SKM-1 (cell line): ENCODE measurements at regions not wholly inside any gene's neighbourhood (a gene's known extent, or its start where the extent isn't known, plus 50 kb on each side); places are given as distances from the start of the nearest gene placed in this dataset.

Source experiments
- DNase-seq: peaks from one replicate; lab custom pipeline; 2025; ENCODE audit not compliant: unreplicated experiment; lab: John Stamatoyannopoulos, UW

GRCh38 chr5:61596265-61596664 lies 264.2 kb downstream of the ZSWIM6 start:
- DNase-seq, result no peak

- DNase-seq, result no peak
These were observed 265.6 kb downstream of the ZSWIM6 start for GRCh38 chr5:61597684-61598083.

- DNase-seq, result no peak
These were observed 266.1 kb downstream of the ZSWIM6 start for GRCh38 chr5:61598126-61598525.

GRCh38 chr5:61599370-61600122 lies 267.5 kb downstream of the ZSWIM6 start:
- no peak for DNase-seq

GRCh38 chr5:61600123-61600444 lies 268.0 kb downstream of the ZSWIM6 start:
- DNase-seq, result no peak

GRCh38 chr5:61600945-61601511 lies 269.0 kb downstream of the ZSWIM6 start:
- no peak for DNase-seq

- DNase-seq, result no peak
These were observed 271.3 kb downstream of the ZSWIM6 start for GRCh38 chr5:61603211-61603908.

GRCh38 chr5:61604076-61605025 lies 272.3 kb downstream of the ZSWIM6 start:
- no peak for DNase-seq

GRCh38 chr5:61609840-61610677 lies 278.0 kb downstream of the ZSWIM6 start:
- DNase-seq, result no peak

- no peak for DNase-seq
These were observed 278.6 kb downstream of the ZSWIM6 start for GRCh38 chr5:61610678-61611024.

GRCh38 chr5:61612431-61612830 lies 280.4 kb downstream of the ZSWIM6 start:
- no peak for DNase-seq

- DNase-seq, result no peak
These were observed 281.6 kb downstream of the ZSWIM6 start for GRCh38 chr5:61613679-61614078.

GRCh38 chr5:61614606-61615005 lies 282.5 kb downstream of the ZSWIM6 start:
- DNase-seq, result no peak

GRCh38 chr5:61617039-61617438 lies 285.0 kb downstream of the ZSWIM6 start:
- no peak for DNase-seq

- DNase-seq, result no peak
These were observed 286.0 kb downstream of the ZSWIM6 start for GRCh38 chr5:61617995-61618525.

- DNase-seq, result no peak
These were observed 286.5 kb downstream of the ZSWIM6 start for GRCh38 chr5:61618577-61618976.

GRCh38 chr5:61619289-61619688 lies 287.2 kb downstream of the ZSWIM6 start:
- no peak for DNase-seq

GRCh38 chr5:61619777-61620518 lies 287.9 kb downstream of the ZSWIM6 start:
- no peak for DNase-seq

GRCh38 chr5:61620699-61621182 lies 288.7 kb downstream of the ZSWIM6 start:
- no peak for DNase-seq
